ENCODE measurements at regions not wholly inside any gene's neighbourhood (a gene's known extent, or its start where the extent isn't known, plus 50 kb on each side); places are given as distances from the start of the nearest gene placed in this dataset.
"Not testable (repeated sequence)": the region's sequence is repeated elsewhere in the genome, so short reads cannot be mapped to it uniquely, and the experiment has no call there.

GRCh38 chr13:42478531-42479156 is 95.3 kb upstream of the TNFSF11 start:
- DNase-seq (ENCODE audit: low read depth in 2 of 2), result no peak

- DNase-seq (ENCODE audit: low read depth in 2 of 2), result no peak
Measured at GRCh38 chr13:42484386-42484785, 89.6 kb upstream of the TNFSF11 start.

GRCh38 chr13:42485272-42485671 is 88.7 kb upstream of the TNFSF11 start:
- no peak for DNase-seq (ENCODE audit: low read depth in 2 of 2)

- DNase-seq (ENCODE audit: low read depth in 2 of 2), result no peak
Measured at GRCh38 chr13:42486711-42487198, 87.2 kb upstream of the TNFSF11 start.

- no peak for DNase-seq (ENCODE audit: low read depth in 2 of 2)
Measured at GRCh38 chr13:42487221-42487620, 86.7 kb upstream of the TNFSF11 start.

GRCh38 chr13:42490676-42491075 is 83.3 kb upstream of the TNFSF11 start:
- no peak for DNase-seq (ENCODE audit: low read depth in 2 of 2)

GRCh38 chr13:42492372-42492920 is 81.5 kb upstream of the TNFSF11 start:
- DNase-seq (ENCODE audit: low read depth in 2 of 2), result no peak

- DNase-seq (ENCODE audit: low read depth in 2 of 2), result no peak
Measured at GRCh38 chr13:42494157-42494556, 79.8 kb upstream of the TNFSF11 start.

GRCh38 chr13:42495255-42495654 is 78.7 kb upstream of the TNFSF11 start:
- no peak for DNase-seq (ENCODE audit: low read depth in 2 of 2)

- DNase-seq (ENCODE audit: low read depth in 2 of 2), result no peak
Measured at GRCh38 chr13:42495751-42496150, 78.2 kb upstream of the TNFSF11 start.

- not testable (repeated sequence) for DNase-seq (ENCODE audit: low read depth in 2 of 2)
Measured at GRCh38 chr13:42496926-42497554, 76.9 kb upstream of the TNFSF11 start.

GRCh38 chr13:42497798-42498197 is 76.2 kb upstream of the TNFSF11 start:
- no peak for DNase-seq (ENCODE audit: low read depth in 2 of 2)

- DNase-seq (ENCODE audit: low read depth in 2 of 2), result no peak
Measured at GRCh38 chr13:42498521-42498920, 75.4 kb upstream of the TNFSF11 start.
